ENCODE measurements at regions not wholly inside any gene's neighbourhood (a gene's known extent, or its start where the extent isn't known, plus 50 kb on each side); places are given as distances from the start of the nearest gene placed in this dataset.
"Not testable (repeated sequence)": the region's sequence is repeated elsewhere in the genome, so short reads cannot be mapped to it uniquely, and the experiment has no call there.

GRCh38 chr3:18086078-18086477 lies 339.1 kb downstream of the SATB1 start:
- Histone ChIP-seq H3K36me3 (ENCODE audit: insufficient read depth, low read length) (no peaks in the 10 kb centered on the region), H3K9me3 (ENCODE audit: low read length) (no peaks in the 10 kb centered on the region), H3K4me3 (ENCODE audit: low read depth, low read length, poor library complexity, severe bottlenecking) (no peak overlapping the region), H3K4me1 (ENCODE audit: insufficient read depth, low read length, poor library complexity, severe bottlenecking) (no peaks in the 10 kb centered on the region), H2AFZ (ENCODE audit: low read length) (peak overlapping the region; percentile 43), H4K20me1 (ENCODE audit: insufficient read depth, low read length) (no peaks in the 10 kb centered on the region), H3K27ac (ENCODE audit: low read depth, low read length, poor library complexity, severe bottlenecking) (no peak overlapping the region), H3K4me2 (ENCODE audit: low read length) (no peak overlapping the region), H3K79me2 (ENCODE audit: insufficient read depth, low read depth, low read length) (no peaks in the 10 kb centered on the region), H3K9me2 (ENCODE audit: insufficient read depth, low read length) (no peaks in the 10 kb centered on the region)
- POLR2A ChIA-PET = interaction anchor here (0.9 to 1.2 kb wide), 2 partner anchors 135 to 179 kb away, joined by 3 read pairs; no protein-coding TSS in a partner anchor
- DNase-seq (ENCODE audit: low spot score) = no peak
- TF ChIP-seq, protein P1, sequence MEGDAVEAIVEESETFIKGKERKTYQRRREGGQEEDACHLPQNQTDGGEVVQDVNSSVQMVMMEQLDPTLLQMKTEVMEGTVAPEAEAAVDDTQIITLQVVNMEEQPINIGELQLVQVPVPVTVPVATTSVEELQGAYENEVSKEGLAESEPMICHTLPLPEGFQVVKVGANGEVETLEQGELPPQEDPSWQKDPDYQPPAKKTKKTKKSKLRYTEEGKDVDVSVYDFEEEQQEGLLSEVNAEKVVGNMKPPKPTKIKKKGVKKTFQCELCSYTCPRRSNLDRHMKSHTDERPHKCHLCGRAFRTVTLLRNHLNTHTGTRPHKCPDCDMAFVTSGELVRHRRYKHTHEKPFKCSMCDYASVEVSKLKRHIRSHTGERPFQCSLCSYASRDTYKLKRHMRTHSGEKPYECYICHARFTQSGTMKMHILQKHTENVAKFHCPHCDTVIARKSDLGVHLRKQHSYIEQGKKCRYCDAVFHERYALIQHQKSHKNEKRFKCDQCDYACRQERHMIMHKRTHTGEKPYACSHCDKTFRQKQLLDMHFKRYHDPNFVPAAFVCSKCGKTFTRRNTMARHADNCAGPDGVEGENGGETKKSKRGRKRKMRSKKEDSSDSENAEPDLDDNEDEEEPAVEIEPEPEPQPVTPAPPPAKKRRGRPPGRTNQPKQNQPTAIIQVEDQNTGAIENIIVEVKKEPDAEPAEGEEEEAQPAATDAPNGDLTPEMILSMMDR (conservative IDR thresholded peaks at IDR 0.05; ENCODE audit: low read length) = no peak
- TF ChIP-seq EZH2phosphoT487 (IDR thresholded peaks at IDR 0.05; ENCODE audit: borderline replicate concordance, low read depth, low read length) = no peak
- BruUV-seq (replicated peaks) = no TSS peak
- CTCF ChIA-PET (ENCODE audit: unreplicated experiment) = no interaction called here
- intact Hi-C loops (cut with micrococcal nuclease; ENCODE audit: unreplicated experiment) = no loop called here

DNA sequence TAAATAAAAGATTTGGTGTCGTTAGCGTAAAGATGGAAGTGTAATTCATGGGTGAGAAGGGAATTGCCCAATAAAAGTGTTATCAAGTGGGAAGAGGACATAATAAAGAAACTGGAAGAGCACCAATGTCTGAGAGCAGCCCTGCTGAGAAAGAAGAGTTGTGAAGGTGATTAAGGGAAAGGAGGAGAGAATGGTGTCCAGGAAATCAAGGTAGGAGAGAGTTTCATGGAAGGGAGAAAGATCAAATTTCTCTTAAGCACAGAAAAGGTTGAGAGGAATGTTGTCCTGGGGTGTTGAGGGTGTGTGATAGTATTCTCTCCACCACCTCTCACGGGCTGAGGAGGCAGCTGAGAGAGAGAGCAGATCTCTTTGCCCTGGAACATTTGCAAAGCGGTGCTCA lies 339.7 kb downstream of the SATB1 start:
- intact Hi-C loops (cut with micrococcal nuclease; ENCODE audit: unreplicated experiment) = no loop called here
- no peaks in the 10 kb centered on the region for H3K79me2 ChIP-seq (ENCODE audit: insufficient read depth, low read depth, low read length)
- ChIA-PET CTCF (ENCODE audit: unreplicated experiment) (no interaction called here), POLR2A (interaction anchor here (0.9 to 1.2 kb wide), 2 partner anchors 134 to 180 kb away, joined by 3 read pairs; no protein-coding TSS in a partner anchor)
- no peak overlapping the region for H3K27ac ChIP-seq (ENCODE audit: low read depth, low read length, poor library complexity, severe bottlenecking)
- H2AFZ ChIP-seq (ENCODE audit: low read length) = peak overlapping the region; percentile 6; the same call in 1 of the 2 replicates
- TF ChIP-seq, protein P1 (conservative IDR thresholded peaks at IDR 0.05; ENCODE audit: low read length) = no peak
- TF ChIP-seq EZH2phosphoT487 (IDR thresholded peaks at IDR 0.05; ENCODE audit: borderline replicate concordance, low read depth, low read length) = no peak
- H4K20me1 ChIP-seq (ENCODE audit: insufficient read depth, low read length) = no peaks in the 10 kb centered on the region
- BruUV-seq (replicated peaks) = no TSS peak
- H3K36me3 ChIP-seq (ENCODE audit: insufficient read depth, low read length) = no peaks in the 10 kb centered on the region
- H3K4me3 ChIP-seq (ENCODE audit: low read depth, low read length, poor library complexity, severe bottlenecking) = no peak overlapping the region
- no peak for DNase-seq (ENCODE audit: low spot score)
- H3K9me3 ChIP-seq (ENCODE audit: low read length) = no peaks in the 10 kb centered on the region
- H3K4me1 ChIP-seq (ENCODE audit: insufficient read depth, low read length, poor library complexity, severe bottlenecking) = no peaks in the 10 kb centered on the region
- no peak overlapping the region for H3K4me2 ChIP-seq (ENCODE audit: low read length)
- no peaks in the 10 kb centered on the region for H3K9me2 ChIP-seq (ENCODE audit: insufficient read depth, low read length)

GRCh38 chr3:18083273-18083590 lies 340.8 kb upstream of the TBC1D5 start:
- H3K4me2 ChIP-seq (ENCODE audit: low read length); DNase-seq (ENCODE audit: low spot score); BruUV-seq (replicated peaks); H3K36me3 ChIP-seq (ENCODE audit: insufficient read depth, low read length); H4K20me1 ChIP-seq (ENCODE audit: insufficient read depth, low read length); H3K9me3 ChIP-seq (ENCODE audit: low read length); H3K9me2 ChIP-seq (ENCODE audit: insufficient read depth, low read length); CTCF ChIA-PET (ENCODE audit: unreplicated experiment); H3K27ac ChIP-seq (ENCODE audit: low read depth, low read length, poor library complexity, severe bottlenecking); H2AFZ ChIP-seq (ENCODE audit: low read length); H3K4me1 ChIP-seq (ENCODE audit: insufficient read depth, low read length, poor library complexity, severe bottlenecking); intact Hi-C loops (cut with micrococcal nuclease; ENCODE audit: unreplicated experiment); H3K4me3 ChIP-seq (ENCODE audit: low read depth, low read length, poor library complexity, severe bottlenecking); H3K79me2 ChIP-seq (ENCODE audit: insufficient read depth, low read depth, low read length): not testable (repeated sequence)
- POLR2A ChIA-PET = interaction anchor here (0.7 kb wide), 1 partner anchor 30 kb away, joined by 3 read pairs; no protein-coding TSS in a partner anchor
